ENCODE measurements at regions not wholly inside any gene's neighbourhood (a gene's known extent, or its start where the extent isn't known, plus 50 kb on each side); places are given as distances from the start of the nearest gene placed in this dataset.
"Not testable (repeated sequence)": the region's sequence is repeated elsewhere in the genome, so short reads cannot be mapped to it uniquely, and the experiment has no call there.

GRCh38 chrX:115968436-115969252 lies 201.9 kb upstream of the AGTR2 start:
- DNase-seq (ENCODE audit: low read depth) = peak; percentile 72

GRCh38 chrX:115970718-115971117 lies 199.8 kb upstream of the AGTR2 start:
- DNase-seq (ENCODE audit: low read depth) = no peak

DNA sequence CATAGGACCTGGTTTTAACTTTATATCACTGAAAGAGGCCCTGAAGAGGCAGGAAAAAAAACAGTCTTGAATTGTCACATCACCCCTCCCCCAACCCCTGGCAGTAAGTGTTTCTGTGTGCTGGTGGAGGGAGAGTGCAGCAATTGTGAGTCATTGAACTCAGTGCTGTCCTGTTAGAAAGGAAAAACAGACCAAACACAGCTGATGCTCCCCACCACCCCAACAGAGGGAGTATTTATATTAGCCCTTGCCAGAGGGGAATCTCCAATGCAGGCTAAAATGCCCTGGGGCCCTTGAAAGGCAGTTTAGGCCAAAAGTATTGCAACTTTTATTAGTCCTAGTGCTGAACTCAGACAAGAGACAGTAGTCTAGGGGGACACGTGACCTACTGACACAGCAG lies 197.8 kb upstream of the AGTR2 start:
- no peak for DNase-seq (ENCODE audit: low read depth)

- no peak for DNase-seq (ENCODE audit: low read depth)
These were observed 192.5 kb upstream of the AGTR2 start for GRCh38 chrX:115978068-115978467.

GRCh38 chrX:115983148-115983547 lies 187.4 kb upstream of the AGTR2 start:
- DNase-seq (ENCODE audit: low read depth) = not testable (repeated sequence)

DNA sequence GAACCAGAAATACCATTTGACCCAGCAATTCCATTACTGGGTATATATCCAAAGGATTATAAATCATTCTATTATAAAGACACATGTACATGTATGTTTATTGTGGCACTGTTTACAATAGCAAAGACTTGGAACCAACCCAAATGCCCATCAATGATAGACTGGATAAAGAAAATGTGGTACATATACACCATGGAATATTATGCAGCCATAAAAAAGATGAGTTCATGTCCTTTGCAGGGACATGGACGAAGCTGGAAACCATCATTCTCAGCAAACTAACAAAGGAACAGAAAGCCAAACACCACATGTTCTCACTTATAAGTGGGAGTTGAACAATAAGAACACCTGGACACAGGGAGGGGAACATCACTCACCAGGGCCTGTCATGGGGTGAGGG lies 183.1 kb upstream of the AGTR2 start:
- not testable (repeated sequence) for DNase-seq (ENCODE audit: low read depth)

DNA sequence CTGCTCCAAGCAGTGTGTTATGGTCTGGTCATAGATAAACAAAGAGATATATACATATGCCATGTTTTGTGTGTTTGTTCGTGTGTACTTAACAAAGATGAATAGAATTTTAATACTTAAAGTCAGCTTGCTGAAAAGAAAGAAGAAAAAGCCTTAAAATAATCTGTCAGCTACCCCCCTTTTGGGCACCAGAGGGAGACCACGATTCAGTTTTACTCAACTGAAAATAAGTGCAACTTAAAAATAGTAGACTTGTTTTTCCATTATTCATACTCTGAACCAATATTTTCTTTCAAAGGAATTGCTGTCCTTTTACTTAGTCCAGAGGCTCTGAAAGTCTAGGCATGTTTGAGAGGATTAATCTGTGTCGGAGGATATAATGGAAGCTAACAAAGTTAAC lies 181.7 kb upstream of the AGTR2 start:
- DNase-seq (ENCODE audit: low read depth) = no peak

GRCh38 chrX:115989686-115990085 lies 180.9 kb upstream of the AGTR2 start:
- no peak for DNase-seq (ENCODE audit: low read depth)

GRCh38 chrX:116009346-116009745 lies 161.2 kb upstream of the AGTR2 start:
- DNase-seq (ENCODE audit: low read depth) = no peak

DNA sequence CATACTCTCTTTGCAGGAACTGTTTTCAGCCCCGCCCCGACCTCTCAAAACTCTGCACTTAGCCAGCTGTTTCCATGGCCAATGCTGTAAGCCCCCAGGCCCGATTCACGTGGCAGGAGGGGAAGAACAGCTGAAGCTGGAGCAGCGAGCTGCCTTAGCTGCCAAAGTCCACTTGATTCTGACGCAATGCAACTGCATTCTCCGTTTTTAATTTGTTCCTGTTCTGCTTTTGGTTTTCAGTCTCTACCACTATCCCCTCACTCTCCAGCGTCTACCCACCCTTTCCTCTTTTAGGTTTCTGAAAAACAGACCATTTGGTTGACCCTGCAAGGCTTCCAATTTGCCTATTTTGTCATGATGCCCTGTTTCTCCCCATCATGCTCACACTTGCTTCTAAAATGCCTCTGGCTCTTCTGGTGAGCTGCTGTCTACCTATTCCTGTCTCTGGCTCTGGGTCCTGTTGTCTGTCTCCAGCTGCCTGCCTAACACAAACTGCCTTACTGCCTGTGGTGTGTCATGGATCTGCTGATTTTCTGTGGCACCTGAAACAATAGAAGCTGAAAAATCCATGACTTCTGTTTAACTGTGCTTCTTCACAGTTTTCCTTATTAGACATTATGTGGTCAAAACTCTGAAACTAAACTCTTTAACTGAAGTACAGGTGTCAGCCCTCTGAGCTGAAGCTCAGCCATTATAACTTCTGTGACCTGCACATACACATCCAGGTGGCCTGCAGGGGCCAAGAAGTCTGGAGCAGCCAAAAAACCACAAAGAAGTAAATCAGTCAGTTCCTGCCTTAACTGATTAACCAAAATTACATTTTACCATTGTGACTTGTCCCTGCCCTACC lies 160.5 kb upstream of the AGTR2 start:
- no peak for DNase-seq (ENCODE audit: low read depth)

GRCh38 chrX:116010939-116011338 lies 159.6 kb upstream of the AGTR2 start:
- DNase-seq (ENCODE audit: low read depth) = no peak

- no peak for DNase-seq (ENCODE audit: low read depth)
These were observed 139.2 kb upstream of the AGTR2 start for GRCh38 chrX:116031331-116031730.

Data from Daoy (cell line).